Smooth muscle cell (in vitro differentiated cells): ENCODE measurements at regions not wholly inside any gene's neighbourhood (a gene's known extent, or its start where the extent isn't known, plus 50 kb on each side); places are given as distances from the start of the nearest gene placed in this dataset.

Experiments used
- DNase-seq: peaks from one replicate; lab custom pipeline; 2025; ENCODE audit not compliant: unreplicated experiment; lab: John Stamatoyannopoulos, UW
- H2AFZ ChIP-seq: fragments of 200-600 bp; sonication (generic); 2 replicates; pipeline ENCODE4 v1.6.0; 2016; ENCODE audit warnings: antibody characterized with exemption, low read depth, mild to moderate bottlenecking
- H3F3A ChIP-seq: fragments of 200-600 bp; sonication (generic); 2 replicates; pipeline ENCODE4 v1.6.0; 2017; ENCODE audit warnings: antibody characterized with exemption, low read depth
- H3K27ac ChIP-seq: fragments of 200-600 bp; sonication (generic); 2 replicates; pipeline ENCODE4 v1.5.1; 2016; ENCODE audit warnings: low read depth, mild to moderate bottlenecking
- H3K27me3 ChIP-seq: fragments of 200-600 bp; sonication (generic); 2 replicates; pipeline ENCODE4 v1.6.1; 2016; ENCODE audit warnings: low read depth, mild to moderate bottlenecking
- H3K36me3 ChIP-seq: fragments of 200-600 bp; sonication (generic); 2 replicates; pipeline ENCODE4 v1.5.1; 2016; ENCODE audit warnings: low read depth
- H3K4me1 ChIP-seq: fragments of 200-600 bp; sonication (generic); 2 replicates; pipeline ENCODE4 v1.5.1; 2016; ENCODE audit warnings: low read depth
- H3K4me2 ChIP-seq: fragments of 200-600 bp; sonication (generic); 2 replicates; pipeline ENCODE4 v1.6.0; 2016; ENCODE audit warnings: mild to moderate bottlenecking
- H3K4me3 ChIP-seq: fragments of 200-600 bp; sonication (generic); 2 replicates; pipeline ENCODE4 v1.5.1; 2016; ENCODE audit warnings: mild to moderate bottlenecking
- H3K79me2 ChIP-seq: fragments of 200-600 bp; sonication (generic); 2 replicates; pipeline ENCODE4 v1.6.0; 2016; ENCODE audit warnings: low read depth, mild to moderate bottlenecking
- H3K9ac ChIP-seq: fragments of 200-600 bp; sonication (generic); 2 replicates; pipeline ENCODE4 v1.6.0; 2016; ENCODE audit warnings: low read depth
- H3K9me3 ChIP-seq: fragments of 200-600 bp; sonication (generic); replicated peaks from 2 replicates; pipeline ENCODE4 v1.5.1; 2016; ENCODE audit warnings: low read depth
- H4K20me1 ChIP-seq: fragments of 200-600 bp; sonication (generic); 2 replicates; pipeline ENCODE4 v1.6.0; 2016; ENCODE audit warnings: low read depth
- CTCF ChIP-seq: fragments of 200-600 bp; sonication (generic); IDR thresholded peaks from 2 replicates; pipeline ENCODE4 v1.5.1; 2017; ENCODE audit warnings: borderline replicate concordance, mild to moderate bottlenecking, antibody characterized with exemption; ENCODE audit not compliant: insufficient read depth, poor library complexity, severe bottlenecking
- WGBS: methylation state at CpG from one replicate; pipeline ENCODE4 v1.1.7; 2016; ENCODE audit warnings: low lambda C conversion rate; 5-methylcytosine and 5-hydroxymethylcytosine counted together

GRCh38 chr4:152074573-152074972, 313.8 kb upstream of the GATB start:
- Histone ChIP-seq H3K79me2 (no peaks in the 10 kb centered on the region), H3K27ac (no peak overlapping the region), H3K4me3 (no peak overlapping the region), H3K27me3 (no peaks in the 10 kb centered on the region), H3K9ac (no peak overlapping the region), H3K4me2 (no peak overlapping the region), H4K20me1 (no peaks in the 10 kb centered on the region), H3K36me3 (no peaks in the 10 kb centered on the region), H3K4me1 (peaks cover 4% of the 10 kb centered on the region), H2AFZ (no peak overlapping the region), H3F3A (no peaks in the 10 kb centered on the region), H3K9me3 (no peaks in the 10 kb centered on the region)
- DNase-seq, result no peak
- TF ChIP-seq CTCF, result no peak
- 100% methylated on average over 1 of the region's 1 CpG for WGBS

DNA sequence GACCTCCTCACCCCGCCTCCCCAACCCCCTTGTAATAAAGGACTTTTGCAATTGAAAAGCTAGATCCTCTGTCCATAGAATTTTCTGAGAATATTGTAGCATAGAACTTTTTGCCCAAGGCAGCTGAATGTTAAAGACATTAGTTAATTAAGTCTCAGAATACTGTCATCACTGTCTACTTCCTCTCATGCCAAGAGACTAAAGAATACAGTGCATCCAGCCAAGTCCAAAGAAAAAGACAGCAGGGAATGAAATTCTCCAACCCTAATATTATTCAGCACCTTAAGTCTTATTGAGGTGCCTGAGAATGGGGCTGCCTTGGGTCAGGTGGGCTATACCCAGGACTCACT, 313.3 kb upstream of the GATB start:
- no peak overlapping the region for H3K4me2 ChIP-seq
- H3K4me1 ChIP-seq, result peaks cover 4% of the 10 kb centered on the region
- H3K9me3 ChIP-seq, result no peaks in the 10 kb centered on the region
- WGBS, result 94% methylated on average over 1 of the region's 1 CpG
- TF ChIP-seq CTCF, result no peak
- H3K9ac ChIP-seq, result no peak overlapping the region
- H3K27me3 ChIP-seq, result no peaks in the 10 kb centered on the region
- H3F3A ChIP-seq, result no peaks in the 10 kb centered on the region
- DNase-seq, result no peak
- H3K36me3 ChIP-seq, result no peaks in the 10 kb centered on the region
- no peak overlapping the region for H3K27ac ChIP-seq
- no peaks in the 10 kb centered on the region for H3K79me2 ChIP-seq
- no peak overlapping the region for H3K4me3 ChIP-seq
- H2AFZ ChIP-seq, result no peak overlapping the region
- no peaks in the 10 kb centered on the region for H4K20me1 ChIP-seq

GRCh38 chr4:152073351-152074087, 312.7 kb upstream of the GATB start:
- Histone ChIP-seq H3K36me3 (no peaks in the 10 kb centered on the region), H3F3A (no peaks in the 10 kb centered on the region), H2AFZ (no peak overlapping the region), H3K27ac (no peak overlapping the region), H4K20me1 (no peaks in the 10 kb centered on the region), H3K79me2 (no peaks in the 10 kb centered on the region), H3K4me1 (peaks cover 4% of the 10 kb centered on the region), H3K4me3 (no peak overlapping the region), H3K27me3 (no peaks in the 10 kb centered on the region), H3K9ac (no peak overlapping the region), H3K9me3 (no peaks in the 10 kb centered on the region), H3K4me2 (no peak overlapping the region)
- TF ChIP-seq CTCF, result no peak
- 63% methylated on average over 9 of the region's 9 CpGs for WGBS
- no peak for DNase-seq

DNA sequence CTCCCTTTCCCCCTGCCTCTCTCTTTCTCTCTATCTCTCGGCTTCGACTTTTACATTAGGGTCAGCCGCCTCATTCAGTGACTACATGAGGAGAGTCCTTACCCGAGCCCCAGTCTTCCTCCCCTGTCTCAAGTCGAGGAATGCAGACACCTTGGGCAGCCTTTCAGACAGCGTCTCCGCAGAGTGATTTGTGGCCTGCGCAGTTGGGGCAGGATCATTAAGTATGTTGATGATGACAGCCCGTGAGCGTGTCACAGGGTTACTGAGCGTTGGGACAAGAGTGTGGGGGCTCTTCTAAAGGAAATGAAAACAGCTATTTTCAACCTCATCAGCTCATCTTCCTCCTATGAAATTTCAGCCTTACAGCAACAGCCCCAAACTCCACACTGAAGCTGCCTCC, 312.1 kb upstream of the GATB start:
- Histone ChIP-seq H3K79me2 (no peaks in the 10 kb centered on the region), H3K27me3 (no peaks in the 10 kb centered on the region), H3K4me1 (peaks cover 4% of the 10 kb centered on the region), H3K36me3 (no peaks in the 10 kb centered on the region), H3K4me3 (no peak overlapping the region), H3F3A (no peaks in the 10 kb centered on the region), H3K27ac (no peak overlapping the region), H3K9me3 (no peaks in the 10 kb centered on the region), H4K20me1 (no peaks in the 10 kb centered on the region), H2AFZ (no peak overlapping the region), H3K9ac (no peak overlapping the region), H3K4me2 (no peak overlapping the region)
- DNase-seq, result no peak
- WGBS, result 79% methylated on average over 11 of the region's 11 CpGs
- TF ChIP-seq CTCF, result no peak
